RWPE1 (cell line): ENCODE measurements at regions not wholly inside any gene's neighbourhood (a gene's known extent, or its start where the extent isn't known, plus 50 kb on each side); places are given as distances from the start of the nearest gene placed in this dataset.

ENCODE experiments used
- CTCF ChIA-PET: fragments of 350-600 bp; sonication (Branson Sonifier 250); formaldehyde crosslinking; extraction: SDS; loops from one replicate; lab custom pipeline; 2021; lab: Yijun Ruan, JAX
- POLR2A ChIA-PET: fragments of 400-600 bp; formaldehyde crosslinking; extraction: SDS; loops from one replicate; lab custom pipeline; 2020; ENCODE audit warnings: antibody characterized with exemption; ENCODE audit not compliant: low non-redundant PET; lab: Yijun Ruan, JAX
- DNase-seq: peaks from one replicate; pipeline ENCODE4 v3.0.0; 2012; ENCODE audit warnings: low spot score
- H3K27ac ChIP-seq: fragments of 450-650 bp; 2 replicates; pipeline ENCODE4 v1.5.1; 2017
- CTCF ChIP-seq: fragments of 450-650 bp; conservative IDR thresholded peaks from 2 replicates; pipeline ENCODE4 v1.5.1; 2017; ENCODE audit warnings: low read depth, mild to moderate bottlenecking

DNA sequence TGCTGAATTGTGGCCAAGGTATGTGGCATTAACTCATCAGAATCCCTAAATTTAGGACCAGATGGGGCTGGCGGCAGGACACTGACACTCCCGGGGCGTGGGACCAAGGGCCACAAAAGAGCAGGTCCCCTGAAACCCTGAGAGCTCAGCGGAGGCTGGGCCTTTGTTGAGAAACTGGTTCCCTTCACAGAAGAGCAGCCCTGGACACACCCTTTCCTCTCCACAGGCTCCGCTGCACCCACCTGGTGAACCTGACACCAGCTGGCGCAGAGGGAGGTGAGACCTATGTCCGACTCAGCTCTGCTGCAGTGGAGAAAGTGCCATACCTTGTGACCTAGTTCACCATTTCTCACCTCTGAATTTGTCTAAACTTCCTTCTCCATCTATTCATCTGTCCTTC is 119.5 kb downstream of the RTP5 start:
- ChIA-PET POLR2A (no interaction called here), CTCF (interaction anchor here (0.7 kb wide), 1 partner anchor 41 kb away, joined by 3 read pairs; no protein-coding TSS in a partner anchor)
- TF ChIP-seq CTCF = no peak
- H3K27ac ChIP-seq = no peak overlapping the region
- DNase-seq = no peak

DNA sequence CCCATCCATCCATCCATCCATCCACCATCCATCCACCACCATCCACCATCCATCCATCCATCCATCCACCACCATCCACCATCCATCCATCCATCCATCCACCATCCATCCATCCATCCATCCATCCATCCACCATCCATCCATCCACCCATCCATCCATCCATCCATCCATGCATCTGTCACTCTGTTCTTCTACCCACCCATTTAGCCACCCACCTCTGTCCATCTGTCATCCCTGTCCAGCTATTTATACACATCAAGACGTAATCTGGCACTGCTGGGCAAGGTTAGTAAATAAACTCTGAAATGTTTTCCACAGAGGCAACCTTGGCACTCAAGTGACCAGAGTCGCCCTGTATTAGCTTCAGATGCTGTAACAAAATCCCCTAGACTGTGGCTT is 120.9 kb downstream of the RTP5 start:
- no peak for TF ChIP-seq CTCF
- ChIA-PET POLR2A (no interaction called here), CTCF (no interaction called here)
- no peak for DNase-seq
- no peak overlapping the region for H3K27ac ChIP-seq

GRCh38 chr2:241991299-241991698 is 121.8 kb downstream of the RTP5 start:
- POLR2A ChIA-PET = no interaction called here
- no peak for DNase-seq
- CTCF ChIA-PET = no interaction called here
- no peak overlapping the region for H3K27ac ChIP-seq
- no peak for TF ChIP-seq CTCF

DNA sequence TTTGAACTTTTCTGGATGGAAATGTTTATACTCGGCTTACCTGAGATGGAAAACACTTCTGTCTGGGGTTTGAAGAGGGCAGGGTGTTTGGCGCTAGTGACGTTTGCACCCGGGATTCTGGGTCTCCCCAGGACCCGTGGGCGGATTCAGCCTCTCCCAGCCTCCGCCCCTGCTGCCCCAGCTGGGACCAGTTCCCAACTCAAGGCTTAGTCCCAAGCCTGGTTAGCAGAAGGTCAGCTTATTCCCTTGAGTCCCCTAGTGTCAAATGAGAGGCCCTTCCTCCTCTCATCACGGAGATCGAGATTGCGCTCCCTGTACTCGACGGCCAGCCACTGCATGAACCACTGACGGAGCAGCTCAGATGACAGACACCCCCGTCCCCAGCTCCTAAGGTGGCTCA is 123.2 kb downstream of the RTP5 start:
- POLR2A ChIA-PET = no interaction called here
- TF ChIP-seq CTCF = no peak
- CTCF ChIA-PET = no interaction called here
- no peak overlapping the region for H3K27ac ChIP-seq
- DNase-seq = no peak

DNA sequence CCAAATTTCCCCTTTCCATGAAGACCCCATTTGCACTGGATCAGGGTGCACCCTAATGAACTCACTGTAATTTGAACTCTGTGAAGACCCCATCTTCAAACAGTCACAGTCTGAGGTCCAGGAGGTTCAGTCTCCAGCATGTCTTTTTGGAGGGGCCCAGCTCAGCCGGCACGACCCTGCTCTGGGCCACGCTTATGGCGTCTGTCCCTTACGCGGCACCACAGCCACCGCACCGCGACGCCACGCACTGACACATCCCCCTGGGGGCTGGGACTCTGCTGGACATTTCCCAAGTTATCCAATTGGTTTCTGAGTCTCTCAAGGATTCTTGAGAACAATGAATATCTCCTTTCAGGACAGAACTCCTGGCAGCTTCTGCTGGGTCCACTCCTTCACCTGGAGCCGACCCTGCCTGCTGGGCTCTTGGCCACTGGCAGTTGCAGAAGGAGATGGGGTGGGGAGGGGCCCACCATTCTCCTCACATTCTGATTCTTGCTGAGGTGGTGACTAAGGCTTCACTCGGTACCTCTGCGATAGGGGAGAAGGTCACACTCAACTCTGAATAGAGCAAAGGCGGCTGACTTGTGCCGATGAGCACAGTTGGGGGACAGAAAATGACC is 124.0 kb downstream of the RTP5 start:
- TF ChIP-seq CTCF = no peak
- no peak for DNase-seq
- H3K27ac ChIP-seq = no peak overlapping the region
- ChIA-PET POLR2A (no interaction called here), CTCF (no interaction called here)

DNA sequence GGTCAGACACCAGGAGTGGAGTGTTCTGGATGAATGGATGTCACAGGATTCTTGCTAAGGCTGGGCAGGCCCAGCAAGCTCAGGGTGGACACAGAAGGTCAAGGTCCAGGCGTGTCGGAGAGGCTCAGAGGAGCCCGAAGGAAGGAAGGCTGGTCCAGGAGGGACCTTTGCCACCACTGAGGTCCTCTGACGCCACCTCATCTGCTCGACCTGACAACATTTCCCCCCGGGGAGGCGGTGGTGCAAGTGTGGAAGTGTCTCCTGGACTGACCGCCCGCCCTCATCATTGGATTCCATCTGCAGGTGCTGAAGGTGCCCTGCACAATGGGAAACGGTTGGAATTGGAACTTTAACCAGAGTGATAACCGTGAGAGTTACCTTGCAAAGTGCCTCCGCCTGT is 124.6 kb downstream of the RTP5 start:
- H3K27ac ChIP-seq = no peak overlapping the region
- DNase-seq = no peak
- CTCF ChIA-PET = no interaction called here
- TF ChIP-seq CTCF = no peak
- POLR2A ChIA-PET = no interaction called here
